ENCODE measurements at regions not wholly inside any gene's neighbourhood (a gene's known extent, or its start where the extent isn't known, plus 50 kb on each side); places are given as distances from the start of the nearest gene placed in this dataset.

- 52% methylated on average over 5 of the region's 5 CpGs for WGBS (ENCODE audit: insufficient coverage, low coverage, low lambda C conversion rate, missing lambda C conversion rate)
- Histone ChIP-seq H3K27me3 (no peaks in the 10 kb centered on the region), H3K9me3 (no peaks in the 10 kb centered on the region), H3K4me1 (no peaks in the 10 kb centered on the region), H3K36me3 (no peaks in the 10 kb centered on the region), H3K27ac (no peak overlapping the region), H3K4me3 (no peak overlapping the region)
- DNase-seq, result no peak
- TF ChIP-seq POLR2A (IDR thresholded peaks at IDR 0.05), result no peak
- TF ChIP-seq, protein P1, sequence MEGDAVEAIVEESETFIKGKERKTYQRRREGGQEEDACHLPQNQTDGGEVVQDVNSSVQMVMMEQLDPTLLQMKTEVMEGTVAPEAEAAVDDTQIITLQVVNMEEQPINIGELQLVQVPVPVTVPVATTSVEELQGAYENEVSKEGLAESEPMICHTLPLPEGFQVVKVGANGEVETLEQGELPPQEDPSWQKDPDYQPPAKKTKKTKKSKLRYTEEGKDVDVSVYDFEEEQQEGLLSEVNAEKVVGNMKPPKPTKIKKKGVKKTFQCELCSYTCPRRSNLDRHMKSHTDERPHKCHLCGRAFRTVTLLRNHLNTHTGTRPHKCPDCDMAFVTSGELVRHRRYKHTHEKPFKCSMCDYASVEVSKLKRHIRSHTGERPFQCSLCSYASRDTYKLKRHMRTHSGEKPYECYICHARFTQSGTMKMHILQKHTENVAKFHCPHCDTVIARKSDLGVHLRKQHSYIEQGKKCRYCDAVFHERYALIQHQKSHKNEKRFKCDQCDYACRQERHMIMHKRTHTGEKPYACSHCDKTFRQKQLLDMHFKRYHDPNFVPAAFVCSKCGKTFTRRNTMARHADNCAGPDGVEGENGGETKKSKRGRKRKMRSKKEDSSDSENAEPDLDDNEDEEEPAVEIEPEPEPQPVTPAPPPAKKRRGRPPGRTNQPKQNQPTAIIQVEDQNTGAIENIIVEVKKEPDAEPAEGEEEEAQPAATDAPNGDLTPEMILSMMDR (IDR thresholded peaks at IDR 0.05), result no peak
- intact Hi-C loops (cut with DNase I), result no loop called here
- no peak for ATAC-seq
Measured at GRCh38 chr13:75102001-75102716, 379.8 kb downstream of the TBC1D4 start.

- H3K27ac ChIP-seq, result no peak overlapping the region
- 88% methylated on average over 1 of the region's 1 CpG for WGBS (ENCODE audit: insufficient coverage, low coverage, low lambda C conversion rate, missing lambda C conversion rate)
- intact Hi-C loops (cut with DNase I), result no loop called here
- H3K4me1 ChIP-seq, result no peaks in the 10 kb centered on the region
- ATAC-seq (no peak), DNase-seq (no peak)
- H3K4me3 ChIP-seq, result no peak overlapping the region
- H3K27me3 ChIP-seq, result no peaks in the 10 kb centered on the region
- no peaks in the 10 kb centered on the region for H3K9me3 ChIP-seq
- H3K36me3 ChIP-seq, result no peaks in the 10 kb centered on the region
- TF ChIP-seq, protein P1 (IDR thresholded peaks at IDR 0.05), result no peak
- no peak for TF ChIP-seq POLR2A (IDR thresholded peaks at IDR 0.05)
Measured at GRCh38 chr13:75101348-75101747, 380.6 kb downstream of the TBC1D4 start.

- Histone ChIP-seq H3K36me3 (no peaks in the 10 kb centered on the region), H3K4me3 (no peak overlapping the region), H3K4me1 (no peaks in the 10 kb centered on the region), H3K9me3 (no peaks in the 10 kb centered on the region), H3K27ac (no peak overlapping the region), H3K27me3 (no peaks in the 10 kb centered on the region)
- 31% methylated on average over 2 of the region's 2 CpGs for WGBS (ENCODE audit: insufficient coverage, low coverage, low lambda C conversion rate, missing lambda C conversion rate)
- intact Hi-C loops (cut with DNase I), result no loop called here
- DNase-seq (no peak), ATAC-seq (no peak)
- TF ChIP-seq, protein P1 (IDR thresholded peaks at IDR 0.05), result no peak
- TF ChIP-seq POLR2A (IDR thresholded peaks at IDR 0.05), result no peak
Measured at GRCh38 chr13:75092143-75092542, 389.8 kb downstream of the TBC1D4 start.

DNA sequence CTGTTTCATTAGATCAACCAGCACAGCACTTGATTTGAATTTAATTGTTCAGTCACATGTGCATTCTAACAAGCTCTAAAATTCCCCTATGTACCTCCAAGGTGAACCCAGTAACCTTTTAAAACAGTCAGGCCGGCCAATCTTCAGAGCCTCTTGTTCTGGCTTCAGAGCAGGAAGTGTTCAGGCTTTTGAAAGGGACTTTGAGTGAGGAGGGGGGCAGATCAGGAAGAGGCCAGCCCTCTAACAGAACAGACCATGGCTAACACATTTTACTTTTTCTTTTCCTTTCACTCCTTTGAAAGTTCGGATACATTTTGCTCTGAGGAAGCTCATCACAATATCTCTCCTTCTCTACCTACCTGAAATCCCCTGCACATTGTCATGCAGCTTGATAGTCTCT, 390.3 kb downstream of the TBC1D4 start:
- Histone ChIP-seq H3K27me3 (no peaks in the 10 kb centered on the region), H3K27ac (no peak overlapping the region), H3K9me3 (no peaks in the 10 kb centered on the region), H3K4me1 (no peaks in the 10 kb centered on the region), H3K4me3 (no peak overlapping the region), H3K36me3 (no peaks in the 10 kb centered on the region)
- TF ChIP-seq, protein P1 (IDR thresholded peaks at IDR 0.05), result no peak
- TF ChIP-seq POLR2A (IDR thresholded peaks at IDR 0.05), result no peak
- intact Hi-C loops (cut with DNase I), result no loop called here
- no peak for ATAC-seq
- DNase-seq, result no peak
- WGBS (ENCODE audit: insufficient coverage, low coverage, low lambda C conversion rate, missing lambda C conversion rate), result 29% methylated on average over 2 of the region's 2 CpGs
